ENCODE measurements at regions not wholly inside any gene's neighbourhood (a gene's known extent, or its start where the extent isn't known, plus 50 kb on each side); places are given as distances from the start of the nearest gene placed in this dataset.

GRCh38 chr13:73284081-73284874 lies 225.5 kb downstream of the KLF5 start:
- POLR2A ChIA-PET: no interaction called here
- CTCF ChIA-PET: no interaction called here

- POLR2A ChIA-PET: no interaction called here
- CTCF ChIA-PET: no interaction called here
These were observed 224.8 kb downstream of the KLF5 start for GRCh38 chr13:73283636-73284035.

GRCh38 chr13:73281746-73282145 lies 222.9 kb downstream of the KLF5 start:
- ChIA-PET CTCF (interaction anchor here (1.2 kb wide), 1 partner anchor 28 kb away, joined by 3 read pairs; no protein-coding TSS in a partner anchor), POLR2A (no interaction called here)

GRCh38 chr13:73278186-73278585 lies 219.4 kb downstream of the KLF5 start:
- CTCF ChIA-PET: no interaction called here
- POLR2A ChIA-PET: no interaction called here

GRCh38 chr13:73275163-73275562 lies 216.4 kb downstream of the KLF5 start:
- POLR2A ChIA-PET: no interaction called here
- CTCF ChIA-PET: no interaction called here

- ChIA-PET POLR2A (no interaction called here), CTCF (no interaction called here)
These were observed 215.3 kb downstream of the KLF5 start for GRCh38 chr13:73274147-73274546.

- CTCF ChIA-PET: no interaction called here
- POLR2A ChIA-PET: no interaction called here
These were observed 214.9 kb downstream of the KLF5 start for GRCh38 chr13:73273745-73274144.

GRCh38 chr13:73273276-73273675 lies 214.5 kb downstream of the KLF5 start:
- ChIA-PET CTCF (no interaction called here), POLR2A (no interaction called here)

GRCh38 chr13:73272831-73273230 lies 214.0 kb downstream of the KLF5 start:
- POLR2A ChIA-PET: no interaction called here
- CTCF ChIA-PET: no interaction called here

- POLR2A ChIA-PET: no interaction called here
- CTCF ChIA-PET: no interaction called here
These were observed 209.5 kb downstream of the KLF5 start for GRCh38 chr13:73268306-73268705.

- CTCF ChIA-PET: no interaction called here
- POLR2A ChIA-PET: no interaction called here
These were observed 207.9 kb downstream of the KLF5 start for GRCh38 chr13:73266640-73267180.

- ChIA-PET CTCF (interaction anchor here (0.6 kb wide), 1 partner anchor 100 kb away, joined by 3 read pairs; no protein-coding TSS in a partner anchor), POLR2A (no interaction called here)
These were observed 204.2 kb downstream of the KLF5 start for GRCh38 chr13:73262862-73263627.

GRCh38 chr13:73261739-73262216 lies 203.0 kb downstream of the KLF5 start:
- CTCF ChIA-PET: no interaction called here
- POLR2A ChIA-PET: no interaction called here

- POLR2A ChIA-PET: no interaction called here
- CTCF ChIA-PET: no interaction called here
These were observed 200.5 kb downstream of the KLF5 start for GRCh38 chr13:73259061-73260017.

- ChIA-PET CTCF (no interaction called here), POLR2A (no interaction called here)
These were observed 199.6 kb downstream of the KLF5 start for GRCh38 chr13:73258406-73258805.

- ChIA-PET POLR2A (no interaction called here), CTCF (no interaction called here)
These were observed 196.0 kb downstream of the KLF5 start for GRCh38 chr13:73254827-73255226.

- ChIA-PET CTCF (no interaction called here), POLR2A (no interaction called here)
These were observed 192.9 kb downstream of the KLF5 start for GRCh38 chr13:73251626-73252265.

- CTCF ChIA-PET: no interaction called here
- POLR2A ChIA-PET: no interaction called here
These were observed 191.3 kb downstream of the KLF5 start for GRCh38 chr13:73250061-73250460.

GRCh38 chr13:73248711-73249580 lies 190.1 kb downstream of the KLF5 start:
- CTCF ChIA-PET: no interaction called here
- POLR2A ChIA-PET: no interaction called here

Measured in activated CD8-positive, alpha-beta memory T cell treated with anti-CD3 and anti-CD28 coated beads for 36 hours (primary cell).